ENCODE measurements at regions not wholly inside any gene's neighbourhood (a gene's known extent, or its start where the extent isn't known, plus 50 kb on each side); places are given as distances from the start of the nearest gene placed in this dataset.
"Not testable (repeated sequence)": the region's sequence is repeated elsewhere in the genome, so short reads cannot be mapped to it uniquely, and the experiment has no call there.

- H3K27ac Mint-ChIP-seq; H3K36me3 Mint-ChIP-seq (ENCODE audit: low read depth); DNase-seq; H3K4me1 Mint-ChIP-seq; intact Hi-C loops (cut with micrococcal nuclease); H3K4me3 Mint-ChIP-seq; H3K9me3 Mint-ChIP-seq; H3K27me3 Mint-ChIP-seq: not testable (repeated sequence)
Observed at GRCh38 chr16:29210299-29211150, 196.0 kb downstream of the NPIPB11 start.

- H3K9me3 Mint-ChIP-seq; H3K27ac Mint-ChIP-seq; H3K4me3 Mint-ChIP-seq; H3K4me1 Mint-ChIP-seq; H3K36me3 Mint-ChIP-seq (ENCODE audit: low read depth); DNase-seq; H3K27me3 Mint-ChIP-seq; intact Hi-C loops (cut with micrococcal nuclease): not testable (repeated sequence)
Observed at GRCh38 chr16:29206120-29206519, 200.4 kb downstream of the NPIPB11 start.

- H3K4me1 Mint-ChIP-seq; H3K27ac Mint-ChIP-seq; H3K4me3 Mint-ChIP-seq; DNase-seq; H3K9me3 Mint-ChIP-seq; H3K27me3 Mint-ChIP-seq; H3K36me3 Mint-ChIP-seq (ENCODE audit: low read depth); intact Hi-C loops (cut with micrococcal nuclease): not testable (repeated sequence)
Observed at GRCh38 chr16:29205151-29205550, 201.4 kb downstream of the NPIPB11 start.

DNA sequence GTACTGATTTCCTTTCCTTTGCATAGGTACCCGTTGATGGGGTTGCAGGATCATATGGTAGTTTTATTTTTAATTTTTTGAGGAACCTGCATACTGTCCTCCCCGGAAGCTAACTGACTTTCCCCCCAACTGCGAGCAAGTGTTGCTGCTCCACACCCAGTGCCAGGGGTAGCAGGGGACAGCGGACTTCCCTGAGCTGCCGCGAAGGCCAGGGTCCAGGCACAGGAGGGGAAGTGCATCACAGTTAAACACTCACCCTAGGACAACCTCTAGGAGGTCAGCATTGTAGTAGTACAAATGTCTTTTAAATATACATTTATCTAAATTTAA is 201.7 kb downstream of the NPIPB11 start:
- H3K36me3 Mint-ChIP-seq (ENCODE audit: low read depth): peaks cover 4% of the 10 kb centered on the region
- no peak overlapping the region for H3K4me3 Mint-ChIP-seq
- no peaks in the 10 kb centered on the region for H3K4me1 Mint-ChIP-seq
- H3K27me3 Mint-ChIP-seq: no peaks in the 10 kb centered on the region
- intact Hi-C loops (cut with micrococcal nuclease): no loop called here
- H3K9me3 Mint-ChIP-seq: peaks cover 3% of the 10 kb centered on the region
- DNase-seq: no peak
- no peak overlapping the region for H3K27ac Mint-ChIP-seq

DNA sequence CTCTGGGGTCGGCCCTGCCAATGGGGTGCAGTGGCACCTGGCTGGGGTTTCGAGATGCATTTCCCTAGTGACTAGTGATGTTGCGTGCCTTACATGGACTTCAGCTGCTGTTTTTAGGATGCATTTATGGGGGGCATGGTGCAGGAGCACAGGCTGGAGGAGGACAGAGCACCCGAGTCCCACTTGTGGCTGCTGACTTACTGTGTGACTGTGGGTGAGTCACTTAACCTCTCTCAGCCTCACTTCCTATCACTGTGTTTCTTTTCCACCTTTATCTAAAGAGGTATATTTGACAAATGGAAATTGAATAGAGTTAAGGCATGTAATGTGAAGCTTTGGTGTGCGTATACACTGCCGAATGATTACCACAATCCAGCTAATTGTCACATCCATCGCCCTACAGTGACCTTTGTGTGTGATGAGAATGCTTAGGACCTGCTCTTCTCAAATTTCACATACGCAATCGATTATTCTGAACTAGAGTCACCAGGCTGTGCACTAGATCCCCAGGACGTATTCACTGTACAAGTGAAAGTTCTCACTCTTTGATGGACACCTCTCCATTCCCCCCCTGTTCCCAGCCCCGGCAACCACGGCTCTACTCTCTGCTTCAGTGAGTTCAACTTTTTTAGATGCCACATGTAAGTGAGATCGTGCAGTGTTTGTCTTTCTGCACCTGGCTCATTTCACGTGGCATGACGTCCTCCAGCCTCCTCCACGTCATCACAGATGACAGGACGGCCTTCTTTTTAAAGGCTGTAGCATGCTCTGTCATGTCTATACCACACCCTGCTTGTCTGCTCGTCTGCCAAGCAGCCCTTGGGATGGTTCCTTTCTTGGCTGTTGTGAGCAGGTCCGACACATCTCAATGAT is 202.3 kb downstream of the NPIPB11 start:
- H3K4me1 Mint-ChIP-seq; H3K27ac Mint-ChIP-seq; intact Hi-C loops (cut with micrococcal nuclease); H3K9me3 Mint-ChIP-seq; H3K36me3 Mint-ChIP-seq (ENCODE audit: low read depth); H3K4me3 Mint-ChIP-seq; DNase-seq; H3K27me3 Mint-ChIP-seq: not testable (repeated sequence)

DNA sequence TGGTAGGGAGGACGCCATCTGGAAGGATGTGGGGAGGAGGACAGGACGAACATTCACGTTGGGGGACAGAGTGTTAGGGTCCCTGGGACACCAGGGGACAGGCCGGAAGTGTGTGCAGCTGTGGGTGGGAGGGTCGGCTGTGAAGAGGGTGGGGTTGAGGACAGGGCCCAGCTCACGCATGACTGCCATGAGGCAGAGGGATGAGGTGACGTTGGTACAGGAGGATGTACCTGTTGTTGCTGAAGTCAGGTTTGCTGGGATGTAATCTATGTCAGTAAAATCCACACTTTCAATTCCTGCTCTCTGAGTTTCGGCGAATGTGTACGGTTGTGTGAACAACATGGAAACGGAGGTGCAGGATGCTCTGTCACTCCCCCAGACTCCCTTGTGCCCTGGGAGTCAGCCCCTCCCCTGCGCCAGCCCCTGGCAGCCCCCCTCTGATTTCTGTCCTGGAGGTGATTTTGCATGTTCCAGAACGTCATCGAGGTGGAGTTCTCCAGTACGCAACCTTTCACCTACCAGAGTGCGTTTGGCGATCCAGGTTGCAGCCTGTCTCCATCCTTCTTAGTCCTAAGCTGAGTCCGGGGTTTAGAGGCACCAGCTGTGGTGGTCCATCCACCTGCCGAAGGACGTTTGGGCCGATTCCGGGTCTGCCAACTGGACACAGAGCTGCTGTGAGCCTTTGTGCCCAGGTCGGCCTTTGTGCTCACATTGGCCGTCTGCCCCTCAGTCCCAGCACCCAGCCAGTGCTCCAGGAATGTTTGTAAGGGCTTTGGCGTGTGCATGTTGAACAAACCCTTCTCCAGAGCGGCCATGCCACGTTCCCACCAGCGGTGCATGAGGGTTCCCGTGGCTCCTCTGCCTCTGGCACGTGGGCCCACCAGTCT is 203.2 kb downstream of the NPIPB11 start:
- not testable (repeated sequence) for H3K27ac Mint-ChIP-seq, H3K27me3 Mint-ChIP-seq, DNase-seq

DNA sequence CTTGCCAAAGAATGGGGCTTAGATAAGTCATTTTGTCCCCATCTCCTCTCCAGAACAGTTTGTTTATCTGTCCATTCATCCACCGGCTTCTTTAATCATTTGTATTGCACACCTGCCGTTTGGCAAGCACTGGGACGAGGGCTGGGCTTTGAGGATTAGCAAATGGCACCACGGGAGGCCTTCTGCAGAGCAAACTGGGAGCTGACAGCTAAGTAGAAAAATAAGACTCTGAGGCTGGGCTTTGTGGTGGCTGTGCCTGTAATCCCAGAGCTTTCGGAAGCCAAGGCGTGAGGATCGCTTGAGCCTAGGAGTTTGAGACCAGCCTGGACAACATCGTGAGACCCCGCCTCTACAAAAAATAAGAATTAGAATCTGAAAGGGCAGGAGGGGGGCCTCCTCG is 203.9 kb downstream of the NPIPB11 start:
- DNase-seq; H3K36me3 Mint-ChIP-seq (ENCODE audit: low read depth); H3K9me3 Mint-ChIP-seq; intact Hi-C loops (cut with micrococcal nuclease); H3K4me1 Mint-ChIP-seq; H3K27me3 Mint-ChIP-seq; H3K27ac Mint-ChIP-seq; H3K4me3 Mint-ChIP-seq: not testable (repeated sequence)

More for the DNA sequence above, 203.2 kb downstream of the NPIPB11 start:
- intact Hi-C loops (cut with micrococcal nuclease); H3K36me3 Mint-ChIP-seq (ENCODE audit: low read depth); H3K9me3 Mint-ChIP-seq; H3K4me3 Mint-ChIP-seq; H3K4me1 Mint-ChIP-seq: not testable (repeated sequence)

DNA sequence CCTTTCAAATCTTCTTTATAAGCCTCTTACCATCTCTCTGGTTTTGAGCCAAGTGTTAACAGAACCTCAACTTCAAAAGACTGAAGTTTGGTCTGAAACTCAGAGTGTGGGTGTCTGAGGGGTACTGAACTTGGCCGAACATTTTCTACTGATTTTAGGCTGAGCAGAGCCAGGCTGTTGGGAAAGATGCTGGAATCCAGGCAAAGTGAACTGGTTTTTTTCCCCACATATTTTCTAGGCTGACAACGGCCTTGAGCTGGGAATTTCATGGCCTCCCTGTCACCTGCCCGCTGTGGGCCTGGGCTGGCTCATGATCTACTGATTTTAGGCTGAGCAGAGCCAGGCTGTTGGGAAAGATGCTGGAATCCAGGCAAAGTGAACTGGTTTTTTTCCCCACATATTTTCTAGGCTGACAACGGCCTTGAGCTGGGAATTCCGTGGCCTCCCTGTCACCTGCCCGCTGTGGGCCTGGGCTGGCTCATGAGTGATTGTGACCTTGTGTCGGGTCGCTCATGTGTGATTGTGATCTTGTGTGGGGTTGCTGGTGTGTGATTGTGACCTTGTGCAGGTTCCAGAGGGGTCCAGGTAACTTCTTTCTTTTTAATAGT is 204.4 kb downstream of the NPIPB11 start:
- H3K4me3 Mint-ChIP-seq; H3K36me3 Mint-ChIP-seq (ENCODE audit: low read depth); H3K27ac Mint-ChIP-seq; DNase-seq; H3K4me1 Mint-ChIP-seq; intact Hi-C loops (cut with micrococcal nuclease); H3K27me3 Mint-ChIP-seq: not testable (repeated sequence)
- peaks cover 14% of the 10 kb centered on the region for H3K9me3 Mint-ChIP-seq

DNA sequence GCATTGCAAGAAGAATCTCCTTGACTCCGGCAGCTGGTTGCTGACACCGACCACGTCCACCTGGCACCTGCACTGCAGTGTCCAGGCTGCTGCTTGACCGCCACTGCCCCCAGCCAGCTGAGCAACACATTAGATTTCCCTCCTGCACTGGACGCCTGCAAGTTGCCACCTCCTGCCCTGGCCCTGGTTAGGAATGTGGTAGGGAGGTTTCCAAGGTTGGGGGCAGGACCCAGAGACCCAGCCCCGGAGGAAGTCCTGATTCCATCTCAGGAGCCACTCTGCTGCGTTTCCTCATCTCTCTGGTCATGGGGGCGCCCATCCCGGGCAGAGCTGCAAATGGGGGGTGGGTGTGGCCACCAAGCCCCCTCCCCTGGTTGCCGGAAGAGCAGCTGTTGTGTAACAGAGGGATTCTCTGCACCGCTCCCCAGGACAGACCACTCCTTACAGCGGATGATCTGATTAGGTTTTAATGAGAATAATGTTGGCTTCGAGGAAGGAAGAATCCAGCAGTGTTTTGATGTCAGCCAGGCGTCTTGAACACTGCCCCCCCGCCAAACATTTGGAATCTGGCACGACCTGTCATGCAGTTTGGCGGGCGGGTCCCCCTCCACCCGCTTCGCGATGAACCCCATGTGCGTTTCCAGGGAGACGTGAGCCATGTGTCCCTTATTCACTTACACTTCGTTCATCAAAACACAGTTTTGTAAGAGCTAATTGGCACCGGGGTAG is 205.1 kb downstream of the NPIPB11 start:
- H3K4me1 Mint-ChIP-seq; DNase-seq; H3K36me3 Mint-ChIP-seq (ENCODE audit: low read depth); intact Hi-C loops (cut with micrococcal nuclease); H3K27me3 Mint-ChIP-seq; H3K27ac Mint-ChIP-seq; H3K4me3 Mint-ChIP-seq: not testable (repeated sequence)
- H3K9me3 Mint-ChIP-seq: peaks cover 12% of the 10 kb centered on the region

GRCh38 chr16:29200681-29201080 is 205.8 kb downstream of the NPIPB11 start:
- H3K36me3 Mint-ChIP-seq (ENCODE audit: low read depth); intact Hi-C loops (cut with micrococcal nuclease); DNase-seq; H3K4me3 Mint-ChIP-seq; H3K27ac Mint-ChIP-seq; H3K27me3 Mint-ChIP-seq; H3K4me1 Mint-ChIP-seq: not testable (repeated sequence)
- peaks cover 12% of the 10 kb centered on the region for H3K9me3 Mint-ChIP-seq

DNA sequence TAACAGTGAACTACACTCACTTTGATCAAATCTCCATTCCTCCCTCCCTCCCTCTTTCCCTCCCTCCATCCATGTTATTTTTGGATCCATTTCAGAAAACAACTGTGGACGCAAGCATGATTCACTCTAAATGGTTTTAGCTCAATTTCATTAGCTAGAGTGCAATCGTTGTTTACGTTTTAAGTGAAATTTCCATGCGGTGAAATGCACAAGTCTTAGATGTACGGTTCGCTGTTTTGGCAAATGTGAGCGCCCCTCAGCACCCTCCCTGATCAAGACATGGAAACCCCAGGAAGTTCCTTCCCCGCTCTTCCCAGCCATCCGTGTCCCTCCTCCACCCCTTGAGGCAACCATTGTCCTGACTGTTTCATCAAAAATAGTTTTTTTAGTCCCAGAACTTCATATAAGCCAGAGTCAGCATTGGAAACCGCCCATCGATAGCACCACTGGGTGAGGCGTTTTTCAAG is 206.3 kb downstream of the NPIPB11 start:
- H3K27ac Mint-ChIP-seq; DNase-seq; H3K27me3 Mint-ChIP-seq; H3K36me3 Mint-ChIP-seq (ENCODE audit: low read depth); H3K4me1 Mint-ChIP-seq; H3K4me3 Mint-ChIP-seq; intact Hi-C loops (cut with micrococcal nuclease): not testable (repeated sequence)
- peaks cover 12% of the 10 kb centered on the region for H3K9me3 Mint-ChIP-seq

GRCh38 chr16:29199626-29200025 is 206.9 kb downstream of the NPIPB11 start:
- H3K27ac Mint-ChIP-seq, H3K4me3 Mint-ChIP-seq: not testable (repeated sequence)

More at GRCh38 chr16:29199626-29200025, 206.9 kb downstream of the NPIPB11 start:
- DNase-seq; H3K27me3 Mint-ChIP-seq; H3K36me3 Mint-ChIP-seq (ENCODE audit: low read depth); intact Hi-C loops (cut with micrococcal nuclease); H3K4me1 Mint-ChIP-seq: not testable (repeated sequence)
- H3K9me3 Mint-ChIP-seq: peaks cover 12% of the 10 kb centered on the region

Measured in activated CD4-positive, alpha-beta T cell treated with anti-CD3 and anti-CD28 coated beads, Interleukin-2, amount 10 ng/mL, durations not matched to agents 24 days and 14 days (primary cell).